Uterus (tissue), 2 donors: ENCODE measurements at regions not wholly inside any gene's neighbourhood (a gene's known extent, or its start where the extent isn't known, plus 50 kb on each side); places are given as distances from the start of the nearest gene placed in this dataset.

Experiments
- POLR2A ChIP-seq, 2 donors: fragments of 450-650 bp; IDR thresholded peaks; one replicate each; pipeline ENCODE4 v1.6.1; 2016; ENCODE audit warnings: antibody characterized with exemption in 2 of 2, mild to moderate bottlenecking in 1 of 2, moderate library complexity in 1 of 2
- TF ChIP-seq, protein P1 (sequence below), 4 experiments: fragments of 200-600 bp in 2 of 4; fragments of 450-650 bp in 2 of 4; sonication (generic) in 2 of 4; IDR thresholded peaks; one replicate each; pipeline ENCODE4 v1.5.1; 2016 to 2019; ENCODE audit warnings: antibody characterized with exemption in 4 of 4, mild to moderate bottlenecking in 2 of 4, moderate library complexity in 1 of 4

GRCh38 chrX:65859299-65859698 is 180.6 kb downstream of the VSIG4 start:
- TF ChIP-seq, protein P1, sequence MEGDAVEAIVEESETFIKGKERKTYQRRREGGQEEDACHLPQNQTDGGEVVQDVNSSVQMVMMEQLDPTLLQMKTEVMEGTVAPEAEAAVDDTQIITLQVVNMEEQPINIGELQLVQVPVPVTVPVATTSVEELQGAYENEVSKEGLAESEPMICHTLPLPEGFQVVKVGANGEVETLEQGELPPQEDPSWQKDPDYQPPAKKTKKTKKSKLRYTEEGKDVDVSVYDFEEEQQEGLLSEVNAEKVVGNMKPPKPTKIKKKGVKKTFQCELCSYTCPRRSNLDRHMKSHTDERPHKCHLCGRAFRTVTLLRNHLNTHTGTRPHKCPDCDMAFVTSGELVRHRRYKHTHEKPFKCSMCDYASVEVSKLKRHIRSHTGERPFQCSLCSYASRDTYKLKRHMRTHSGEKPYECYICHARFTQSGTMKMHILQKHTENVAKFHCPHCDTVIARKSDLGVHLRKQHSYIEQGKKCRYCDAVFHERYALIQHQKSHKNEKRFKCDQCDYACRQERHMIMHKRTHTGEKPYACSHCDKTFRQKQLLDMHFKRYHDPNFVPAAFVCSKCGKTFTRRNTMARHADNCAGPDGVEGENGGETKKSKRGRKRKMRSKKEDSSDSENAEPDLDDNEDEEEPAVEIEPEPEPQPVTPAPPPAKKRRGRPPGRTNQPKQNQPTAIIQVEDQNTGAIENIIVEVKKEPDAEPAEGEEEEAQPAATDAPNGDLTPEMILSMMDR (IDR thresholded peaks at IDR 0.05): no peak
- no peak for TF ChIP-seq POLR2A (IDR thresholded peaks at IDR 0.05)
